HCT116 (cell line): ENCODE measurements at regions not wholly inside any gene's neighbourhood (a gene's known extent, or its start where the extent isn't known, plus 50 kb on each side); places are given as distances from the start of the nearest gene placed in this dataset.

ENCODE experiments used
- CEBPB ChIP-seq: IDR thresholded peaks from 2 replicates; pipeline ENCODE4 v1.6.1; 2012; ENCODE audit warnings: low read depth
- EGR1 ChIP-seq: IDR thresholded peaks from 2 replicates; pipeline ENCODE4 v1.6.1; 2012; ENCODE audit warnings: low read depth
- EZH2 ChIP-seq: fragments of 200-600 bp; sonication (generic); IDR thresholded peaks from 2 replicates; pipeline ENCODE4 v1.6.1; 2017; ENCODE audit warnings: antibody characterized with exemption, mixed run types
- EZH2phosphoT487 ChIP-seq: fragments of 200-600 bp; IDR thresholded peaks from 2 replicates; pipeline ENCODE4 v1.6.1; 2018; ENCODE audit warnings: antibody characterized with exemption, borderline replicate concordance
- POLR2A ChIP-seq: IDR thresholded peaks from 2 replicates; pipeline ENCODE4 v1.7.0; 2011; ENCODE audit warnings: borderline replicate concordance; ENCODE audit not compliant: insufficient read depth, insufficient read length; ENCODE audit errors: extremely low read depth
- POLR2AphosphoS5 ChIP-seq: IDR thresholded peaks from 2 replicates; pipeline ENCODE4 v1.6.1; 2011; ENCODE audit warnings: mild to moderate bottlenecking, low read depth, low read length, moderate library complexity
- RAD21 ChIP-seq: IDR thresholded peaks from 2 replicates; pipeline ENCODE4 v1.6.1; 2012; ENCODE audit warnings: low read depth, mild to moderate bottlenecking
- SIN3A ChIP-seq: IDR thresholded peaks from 2 replicates; pipeline ENCODE4 v1.6.1; 2012; ENCODE audit warnings: low read depth
- TCF7L2 ChIP-seq: IDR thresholded peaks from 2 replicates; pipeline ENCODE4 v1.7.0; 2011; ENCODE audit warnings: borderline replicate concordance, inconsistent platforms; ENCODE audit not compliant: insufficient read depth, insufficient read length; ENCODE audit errors: extremely low read depth
- YY1 ChIP-seq: IDR thresholded peaks from 2 replicates; pipeline ENCODE4 v1.6.1; 2011; ENCODE audit warnings: low read length, low read depth, moderate library complexity, mild to moderate bottlenecking; ENCODE audit not compliant: insufficient replicate concordance; ENCODE audit errors: extremely low read depth
- ZNF274 ChIP-seq: fragments of 200-500 bp; sonication (Bioruptor generic); IDR thresholded peaks from 2 replicates; pipeline ENCODE4 v1.6.1; 2014; ENCODE audit warnings: mild to moderate bottlenecking, low read depth, low read length, inconsistent platforms
- TF ChIP-seq, protein P1 (sequence below), 3 experiments: fragments of 200-600 bp in 1 of 3; sonication (generic) in 1 of 3; IDR thresholded peaks in 2 of 3; conservative IDR thresholded peaks in 1 of 3; 2 replicates each; pipeline ENCODE4 v1.5.1; 2012 to 2017; ENCODE audit warnings: low read depth in 2 of 3, low read length in 2 of 3, antibody characterized with exemption in 1 of 3, borderline replicate concordance in 1 of 3, control low read depth in 1 of 3, mild to moderate bottlenecking in 1 of 3, mixed read lengths in 1 of 3, mixed run types in 1 of 3, moderate library complexity in 1 of 3; ENCODE audit not compliant: insufficient read depth in 1 of 3
- TF ChIP-seq, protein P2 (sequence below): IDR thresholded peaks from 2 replicates; pipeline ENCODE4 v1.6.1; 2012
- TF ChIP-seq, protein P3 (sequence below): IDR thresholded peaks from 2 replicates; pipeline ENCODE4 v1.6.1; 2012; ENCODE audit warnings: low read depth

DNA sequence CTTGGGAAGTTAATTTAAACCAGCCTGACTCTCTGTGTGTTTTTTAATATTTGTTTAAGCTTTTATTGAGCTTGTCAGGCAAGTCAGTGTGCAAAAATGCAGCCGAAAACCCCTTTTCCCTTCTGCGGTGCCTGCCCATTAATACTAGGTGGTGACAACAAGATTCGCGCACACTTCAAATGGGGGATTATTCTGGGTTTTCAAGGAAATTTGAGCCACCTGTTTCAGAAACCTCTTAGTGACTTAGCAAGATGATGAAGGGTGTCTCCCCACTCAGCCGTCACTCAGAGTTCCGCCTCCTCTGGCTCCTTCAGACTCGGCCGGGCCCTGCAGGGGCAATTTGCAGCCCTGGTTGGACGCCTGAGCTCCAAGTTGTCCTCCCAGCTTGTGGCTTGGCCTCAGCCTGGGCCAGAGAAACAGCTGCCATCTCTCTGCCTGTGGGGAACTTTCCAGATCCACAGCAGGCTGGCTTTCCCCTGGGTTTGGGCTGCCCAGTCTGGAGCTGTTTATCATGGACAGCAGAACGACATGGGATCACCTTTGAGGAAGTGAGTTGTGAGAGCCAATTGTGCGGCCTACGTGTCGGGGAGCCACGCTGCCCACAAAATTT lies 75.9 kb downstream of the SPRY4 start:
- TF ChIP-seq, protein P1, sequence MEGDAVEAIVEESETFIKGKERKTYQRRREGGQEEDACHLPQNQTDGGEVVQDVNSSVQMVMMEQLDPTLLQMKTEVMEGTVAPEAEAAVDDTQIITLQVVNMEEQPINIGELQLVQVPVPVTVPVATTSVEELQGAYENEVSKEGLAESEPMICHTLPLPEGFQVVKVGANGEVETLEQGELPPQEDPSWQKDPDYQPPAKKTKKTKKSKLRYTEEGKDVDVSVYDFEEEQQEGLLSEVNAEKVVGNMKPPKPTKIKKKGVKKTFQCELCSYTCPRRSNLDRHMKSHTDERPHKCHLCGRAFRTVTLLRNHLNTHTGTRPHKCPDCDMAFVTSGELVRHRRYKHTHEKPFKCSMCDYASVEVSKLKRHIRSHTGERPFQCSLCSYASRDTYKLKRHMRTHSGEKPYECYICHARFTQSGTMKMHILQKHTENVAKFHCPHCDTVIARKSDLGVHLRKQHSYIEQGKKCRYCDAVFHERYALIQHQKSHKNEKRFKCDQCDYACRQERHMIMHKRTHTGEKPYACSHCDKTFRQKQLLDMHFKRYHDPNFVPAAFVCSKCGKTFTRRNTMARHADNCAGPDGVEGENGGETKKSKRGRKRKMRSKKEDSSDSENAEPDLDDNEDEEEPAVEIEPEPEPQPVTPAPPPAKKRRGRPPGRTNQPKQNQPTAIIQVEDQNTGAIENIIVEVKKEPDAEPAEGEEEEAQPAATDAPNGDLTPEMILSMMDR (IDR thresholded peaks at IDR 0.05 in 2 of 3, conservative IDR thresholded peaks at IDR 0.05 in 1 of 3; ENCODE audit: borderline replicate concordance in 1 of 3, insufficient read depth in 1 of 3, low read depth in 2 of 3, low read length in 2 of 3): no peak
- TF ChIP-seq, protein P2, sequence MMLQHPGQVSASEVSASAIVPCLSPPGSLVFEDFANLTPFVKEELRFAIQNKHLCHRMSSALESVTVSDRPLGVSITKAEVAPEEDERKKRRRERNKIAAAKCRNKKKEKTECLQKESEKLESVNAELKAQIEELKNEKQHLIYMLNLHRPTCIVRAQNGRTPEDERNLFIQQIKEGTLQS: no peak
- no peak for TF ChIP-seq EGR1
- no peak for TF ChIP-seq EZH2
- TF ChIP-seq POLR2A: no peak
- TF ChIP-seq, protein P3, sequence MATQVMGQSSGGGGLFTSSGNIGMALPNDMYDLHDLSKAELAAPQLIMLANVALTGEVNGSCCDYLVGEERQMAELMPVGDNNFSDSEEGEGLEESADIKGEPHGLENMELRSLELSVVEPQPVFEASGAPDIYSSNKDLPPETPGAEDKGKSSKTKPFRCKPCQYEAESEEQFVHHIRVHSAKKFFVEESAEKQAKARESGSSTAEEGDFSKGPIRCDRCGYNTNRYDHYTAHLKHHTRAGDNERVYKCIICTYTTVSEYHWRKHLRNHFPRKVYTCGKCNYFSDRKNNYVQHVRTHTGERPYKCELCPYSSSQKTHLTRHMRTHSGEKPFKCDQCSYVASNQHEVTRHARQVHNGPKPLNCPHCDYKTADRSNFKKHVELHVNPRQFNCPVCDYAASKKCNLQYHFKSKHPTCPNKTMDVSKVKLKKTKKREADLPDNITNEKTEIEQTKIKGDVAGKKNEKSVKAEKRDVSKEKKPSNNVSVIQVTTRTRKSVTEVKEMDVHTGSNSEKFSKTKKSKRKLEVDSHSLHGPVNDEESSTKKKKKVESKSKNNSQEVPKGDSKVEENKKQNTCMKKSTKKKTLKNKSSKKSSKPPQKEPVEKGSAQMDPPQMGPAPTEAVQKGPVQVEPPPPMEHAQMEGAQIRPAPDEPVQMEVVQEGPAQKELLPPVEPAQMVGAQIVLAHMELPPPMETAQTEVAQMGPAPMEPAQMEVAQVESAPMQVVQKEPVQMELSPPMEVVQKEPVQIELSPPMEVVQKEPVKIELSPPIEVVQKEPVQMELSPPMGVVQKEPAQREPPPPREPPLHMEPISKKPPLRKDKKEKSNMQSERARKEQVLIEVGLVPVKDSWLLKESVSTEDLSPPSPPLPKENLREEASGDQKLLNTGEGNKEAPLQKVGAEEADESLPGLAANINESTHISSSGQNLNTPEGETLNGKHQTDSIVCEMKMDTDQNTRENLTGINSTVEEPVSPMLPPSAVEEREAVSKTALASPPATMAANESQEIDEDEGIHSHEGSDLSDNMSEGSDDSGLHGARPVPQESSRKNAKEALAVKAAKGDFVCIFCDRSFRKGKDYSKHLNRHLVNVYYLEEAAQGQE: no peak
- TF ChIP-seq TCF7L2: no peak
- TF ChIP-seq CEBPB: no peak
- TF ChIP-seq ZNF274: no peak
- no peak for TF ChIP-seq YY1
- TF ChIP-seq POLR2AphosphoS5: no peak
- TF ChIP-seq SIN3A: no peak
- no peak for TF ChIP-seq EZH2phosphoT487
- no peak for TF ChIP-seq RAD21
